Loucy (cell line): ENCODE measurements at regions not wholly inside any gene's neighbourhood (a gene's known extent, or its start where the extent isn't known, plus 50 kb on each side); places are given as distances from the start of the nearest gene placed in this dataset.
A peak's percentile ranks its signal among the peaks of the same experiment; 100 is the strongest.

Experiments used
- H2AFZ ChIP-seq: fragments of 200-600 bp; sonication (generic); 2 replicates; pipeline ENCODE4 v1.6.0; 2016; ENCODE audit warnings: antibody characterized with exemption, mild to moderate bottlenecking, low read length, moderate library complexity
- H3F3A ChIP-seq: fragments of 200-600 bp; 2 replicates; pipeline ENCODE4 v1.6.0; 2016; ENCODE audit warnings: antibody characterized with exemption, low read depth, mild to moderate bottlenecking
- H3K27me3 ChIP-seq: fragments of 200-600 bp; sonication (generic); 2 replicates; pipeline ENCODE4 v1.6.1; 2014; ENCODE audit warnings: low read length, mild to moderate bottlenecking; ENCODE audit not compliant: insufficient read depth, poor library complexity, severe bottlenecking
- H3K36me3 ChIP-seq: fragments of 200-600 bp; sonication (generic); 2 replicates; pipeline ENCODE4 v1.6.1; 2016; ENCODE audit warnings: low read length; ENCODE audit not compliant: insufficient read depth
- H3K4me1 ChIP-seq: fragments of 200-600 bp; sonication (generic); 2 replicates; pipeline ENCODE4 v1.5.1; 2014; ENCODE audit warnings: low read length, mild to moderate bottlenecking; ENCODE audit not compliant: insufficient read depth, poor library complexity, severe bottlenecking
- H3K4me2 ChIP-seq: fragments of 200-600 bp; sonication (generic); 2 replicates; pipeline ENCODE4 v1.6.0; 2014; ENCODE audit warnings: antibody characterized with exemption, low read length, low read depth, mild to moderate bottlenecking; ENCODE audit not compliant: poor library complexity, severe bottlenecking
- H3K4me3 ChIP-seq: fragments of 200-600 bp; sonication (generic); 2 replicates; pipeline ENCODE4 v1.5.1; 2014; ENCODE audit warnings: low read length, mild to moderate bottlenecking, mixed read lengths; ENCODE audit not compliant: poor library complexity, severe bottlenecking
- H3K79me2 ChIP-seq: fragments of 200-600 bp; sonication (generic); 2 replicates; pipeline ENCODE4 v1.6.1; 2014; ENCODE audit warnings: low read length; ENCODE audit not compliant: insufficient read depth
- H3K9ac ChIP-seq: fragments of 200-600 bp; sonication (generic); 2 replicates; pipeline ENCODE4 v1.6.0; 2014; ENCODE audit warnings: mild to moderate bottlenecking, low read depth, low read length, moderate library complexity; ENCODE audit not compliant: poor library complexity, severe bottlenecking
- H3K9me2 ChIP-seq: fragments of 200-600 bp; sonication (generic); replicated peaks from 2 replicates; pipeline ENCODE4 v1.6.1; 2016; ENCODE audit warnings: low read depth, low read length, mixed read lengths
- H3K9me3 ChIP-seq: fragments of 200-600 bp; sonication (generic); 2 replicates; pipeline ENCODE4 v1.6.1; 2014; ENCODE audit warnings: mild to moderate bottlenecking, antibody characterized with exemption, low read length, low read depth; ENCODE audit not compliant: insufficient read depth
- H4K20me1 ChIP-seq: fragments of 200-600 bp; sonication (generic); 2 replicates; pipeline ENCODE4 v1.6.0; 2014; ENCODE audit warnings: antibody characterized with exemption, low read length, mild to moderate bottlenecking; ENCODE audit not compliant: insufficient read depth, poor library complexity, severe bottlenecking
- EZH2phosphoT487 ChIP-seq: fragments of 200-600 bp; IDR thresholded peaks from 2 replicates; pipeline ENCODE4 v1.6.1; 2018; ENCODE audit warnings: antibody characterized with exemption, mild to moderate bottlenecking, moderate library complexity, borderline replicate concordance
- TF ChIP-seq, protein P1 (sequence below): fragments of 200-600 bp; sonication (generic); conservative IDR thresholded peaks from 2 replicates; pipeline ENCODE4 v1.5.1; 2014; ENCODE audit warnings: mild to moderate bottlenecking, antibody characterized with exemption, low read length

DNA sequence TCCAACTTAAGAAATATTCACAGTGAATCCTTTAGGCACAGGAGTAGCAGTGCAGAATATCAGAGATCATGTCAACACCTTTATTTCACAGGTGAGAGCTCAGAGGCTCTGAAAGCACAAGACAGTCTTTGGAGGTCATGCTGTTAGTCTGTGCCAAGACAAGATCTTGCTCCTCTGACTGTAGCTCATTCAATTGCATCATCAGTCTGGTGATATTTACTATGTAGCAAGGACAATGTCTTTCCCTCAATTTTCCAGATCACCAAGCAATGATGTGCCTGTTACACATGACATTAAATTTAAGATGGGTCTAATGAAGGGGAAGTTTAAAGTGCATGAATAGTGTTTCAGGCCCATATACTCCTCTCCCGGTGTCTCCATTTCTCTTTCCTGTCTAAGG lies 277.5 kb downstream of the IL15 start:
- H3K9ac ChIP-seq, result no peak overlapping the region
- TF ChIP-seq, protein P1, sequence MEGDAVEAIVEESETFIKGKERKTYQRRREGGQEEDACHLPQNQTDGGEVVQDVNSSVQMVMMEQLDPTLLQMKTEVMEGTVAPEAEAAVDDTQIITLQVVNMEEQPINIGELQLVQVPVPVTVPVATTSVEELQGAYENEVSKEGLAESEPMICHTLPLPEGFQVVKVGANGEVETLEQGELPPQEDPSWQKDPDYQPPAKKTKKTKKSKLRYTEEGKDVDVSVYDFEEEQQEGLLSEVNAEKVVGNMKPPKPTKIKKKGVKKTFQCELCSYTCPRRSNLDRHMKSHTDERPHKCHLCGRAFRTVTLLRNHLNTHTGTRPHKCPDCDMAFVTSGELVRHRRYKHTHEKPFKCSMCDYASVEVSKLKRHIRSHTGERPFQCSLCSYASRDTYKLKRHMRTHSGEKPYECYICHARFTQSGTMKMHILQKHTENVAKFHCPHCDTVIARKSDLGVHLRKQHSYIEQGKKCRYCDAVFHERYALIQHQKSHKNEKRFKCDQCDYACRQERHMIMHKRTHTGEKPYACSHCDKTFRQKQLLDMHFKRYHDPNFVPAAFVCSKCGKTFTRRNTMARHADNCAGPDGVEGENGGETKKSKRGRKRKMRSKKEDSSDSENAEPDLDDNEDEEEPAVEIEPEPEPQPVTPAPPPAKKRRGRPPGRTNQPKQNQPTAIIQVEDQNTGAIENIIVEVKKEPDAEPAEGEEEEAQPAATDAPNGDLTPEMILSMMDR, result no peak
- TF ChIP-seq EZH2phosphoT487, result no peak
- no peaks in the 10 kb centered on the region for H3K36me3 ChIP-seq
- H3K4me3 ChIP-seq, result no peak overlapping the region
- no peak overlapping the region; the same call in 1 of the 2 replicates for H2AFZ ChIP-seq
- H3K4me2 ChIP-seq, result no peak overlapping the region
- no peaks in the 10 kb centered on the region; the same call in 1 of the 2 replicates for H3F3A ChIP-seq
- H3K4me1 ChIP-seq, result peaks cover 39% of the 10 kb centered on the region
- no peaks in the 10 kb centered on the region for H4K20me1 ChIP-seq
- H3K9me3 ChIP-seq, result no peaks in the 10 kb centered on the region
- no peaks in the 10 kb centered on the region for H3K79me2 ChIP-seq
- no peaks in the 10 kb centered on the region for H3K27me3 ChIP-seq
- no peaks in the 10 kb centered on the region for H3K9me2 ChIP-seq

DNA sequence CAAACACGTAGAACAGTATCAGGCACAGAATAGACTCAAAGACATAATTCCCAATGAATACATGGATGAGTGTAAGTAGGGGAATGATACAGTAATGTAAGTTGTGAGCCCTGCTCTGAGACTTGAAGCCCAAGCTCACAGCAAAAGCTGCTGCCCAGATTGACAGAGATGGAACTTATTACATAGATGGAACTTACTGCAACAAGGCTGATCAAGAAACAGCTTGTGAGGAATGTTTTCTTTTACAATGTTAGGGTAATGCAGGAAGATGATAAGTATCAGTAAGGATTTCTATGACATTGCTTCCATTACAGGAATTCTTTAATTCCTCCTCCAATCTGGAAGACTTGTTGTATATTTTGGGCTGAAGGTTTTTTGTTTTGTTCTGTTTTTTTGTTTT lies 278.4 kb downstream of the IL15 start:
- Histone ChIP-seq H3F3A (no peaks in the 10 kb centered on the region; the same call in 1 of the 2 replicates), H2AFZ (peak overlapping the region; percentile 53), H3K36me3 (no peaks in the 10 kb centered on the region), H3K4me3 (no peak overlapping the region), H3K9ac (no peak overlapping the region), H3K4me1 (peaks cover 31% of the 10 kb centered on the region), H3K4me2 (no peak overlapping the region), H3K9me3 (no peaks in the 10 kb centered on the region), H3K9me2 (no peaks in the 10 kb centered on the region), H3K27me3 (no peaks in the 10 kb centered on the region), H3K79me2 (no peaks in the 10 kb centered on the region), H4K20me1 (no peaks in the 10 kb centered on the region)
- TF ChIP-seq EZH2phosphoT487, result no peak
- TF ChIP-seq, protein P1, result no peak

DNA sequence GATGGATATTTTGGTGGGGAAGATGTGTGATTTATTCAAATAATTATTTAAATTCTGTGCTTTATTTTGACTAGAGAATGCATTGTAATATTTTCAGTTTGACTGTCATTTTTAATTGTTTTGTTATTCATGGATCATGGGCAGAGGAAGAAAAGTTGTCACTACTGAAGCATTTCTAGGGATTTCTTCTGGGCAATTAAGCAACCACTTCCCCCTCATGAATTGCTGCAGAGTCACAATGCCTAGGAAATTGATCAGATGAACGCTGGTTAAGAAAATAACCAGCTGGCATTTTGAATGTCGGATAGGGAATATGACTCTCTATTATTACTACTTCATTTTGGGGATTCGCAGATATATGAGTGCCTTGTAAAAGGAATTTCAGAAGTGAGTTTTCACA lies 283.3 kb downstream of the IL15 start:
- Histone ChIP-seq H3K36me3 (no peaks in the 10 kb centered on the region), H3K9ac (no peak overlapping the region), H3K79me2 (no peaks in the 10 kb centered on the region), H3K4me3 (no peak overlapping the region), H3K9me3 (no peaks in the 10 kb centered on the region), H4K20me1 (no peaks in the 10 kb centered on the region), H3K4me2 (no peak overlapping the region), H3F3A (no peaks in the 10 kb centered on the region; the same call in 1 of the 2 replicates), H3K4me1 (no peaks in the 10 kb centered on the region), H3K9me2 (no peaks in the 10 kb centered on the region), H2AFZ (no peak overlapping the region), H3K27me3 (no peaks in the 10 kb centered on the region)
- TF ChIP-seq EZH2phosphoT487, result no peak
- TF ChIP-seq, protein P1, result no peak
